ENCODE measurements at regions not wholly inside any gene's neighbourhood (a gene's known extent, or its start where the extent isn't known, plus 50 kb on each side); places are given as distances from the start of the nearest gene placed in this dataset.
"Not testable (repeated sequence)": the region's sequence is repeated elsewhere in the genome, so short reads cannot be mapped to it uniquely, and the experiment has no call there.

- POLR2A ChIA-PET = no interaction called here
- Mint-ChIP-seq H3K9me3 (peaks cover 16% of the 10 kb centered on the region), H3K27me3 (no peaks in the 10 kb centered on the region), H3K4me1 (no peaks in the 10 kb centered on the region), H3K36me3 (no peaks in the 10 kb centered on the region), H3K4me3 (no peak overlapping the region), H3K27ac (no peak overlapping the region)
- DNase-seq (no peak), ATAC-seq (ENCODE audit: low read depth) (no peak)
Observed at GRCh38 chr6:67814262-67814661, 820.8 kb upstream of the ADGRB3 start.

- Mint-ChIP-seq H3K9me3 (peaks cover 18% of the 10 kb centered on the region), H3K4me3 (no peak overlapping the region), H3K27me3 (no peaks in the 10 kb centered on the region), H3K36me3 (no peaks in the 10 kb centered on the region), H3K27ac (no peak overlapping the region), H3K4me1 (no peaks in the 10 kb centered on the region)
- POLR2A ChIA-PET = no interaction called here
- ATAC-seq (ENCODE audit: low read depth) (no peak), DNase-seq (no peak)
Observed at GRCh38 chr6:67812693-67813092, 822.4 kb upstream of the ADGRB3 start.

- DNase-seq = no peak
- H3K9me3 Mint-ChIP-seq = peaks cover 18% of the 10 kb centered on the region
- POLR2A ChIA-PET = no interaction called here
Observed at GRCh38 chr6:67812125-67812524, 823.0 kb upstream of the ADGRB3 start.

GRCh38 chr6:67811239-67812037 lies 823.6 kb upstream of the ADGRB3 start:
- Mint-ChIP-seq H3K27me3 (no peaks in the 10 kb centered on the region), H3K27ac (no peak overlapping the region), H3K36me3 (no peaks in the 10 kb centered on the region), H3K9me3 (peaks cover 18% of the 10 kb centered on the region), H3K4me1 (no peaks in the 10 kb centered on the region), H3K4me3 (no peak overlapping the region)
- DNase-seq (no peak), ATAC-seq (ENCODE audit: low read depth) (no peak)
- POLR2A ChIA-PET = no interaction called here

More at GRCh38 chr6:67812125-67812524, 823.0 kb upstream of the ADGRB3 start:
- Mint-ChIP-seq H3K27me3 (no peaks in the 10 kb centered on the region), H3K4me1 (no peaks in the 10 kb centered on the region), H3K36me3 (no peaks in the 10 kb centered on the region), H3K4me3 (no peak overlapping the region), H3K27ac (no peak overlapping the region)
- no peak for ATAC-seq (ENCODE audit: low read depth)

- peaks cover 13% of the 10 kb centered on the region for H3K9me3 Mint-ChIP-seq
- H3K4me3 Mint-ChIP-seq; ATAC-seq (ENCODE audit: low read depth); H3K4me1 Mint-ChIP-seq; H3K27ac Mint-ChIP-seq; DNase-seq; POLR2A ChIA-PET; H3K36me3 Mint-ChIP-seq; H3K27me3 Mint-ChIP-seq: not testable (repeated sequence)
Observed at GRCh38 chr6:67804808-67805207, 830.3 kb upstream of the ADGRB3 start.

- Mint-ChIP-seq H3K9me3 (peaks cover 13% of the 10 kb centered on the region), H3K27ac (no peak overlapping the region)
- ATAC-seq (ENCODE audit: low read depth) = no peak
Observed at GRCh38 chr6:67802771-67803170, 832.3 kb upstream of the ADGRB3 start.

GRCh38 chr6:67792996-67793395 lies 842.1 kb upstream of the ADGRB3 start:
- POLR2A ChIA-PET = no interaction called here
- H3K27ac Mint-ChIP-seq = no peak overlapping the region
- no peaks in the 10 kb centered on the region for H3K9me3 Mint-ChIP-seq
- H3K4me1 Mint-ChIP-seq = no peaks in the 10 kb centered on the region
- H3K4me3 Mint-ChIP-seq = no peak overlapping the region
- ATAC-seq (ENCODE audit: low read depth) = no peak
- H3K36me3 Mint-ChIP-seq = no peaks in the 10 kb centered on the region
- DNase-seq = no peak
- H3K27me3 Mint-ChIP-seq = no peaks in the 10 kb centered on the region

More at GRCh38 chr6:67802771-67803170, 832.3 kb upstream of the ADGRB3 start:
- no peak for DNase-seq
- Mint-ChIP-seq H3K4me1 (no peaks in the 10 kb centered on the region), H3K27me3 (no peaks in the 10 kb centered on the region), H3K36me3 (no peaks in the 10 kb centered on the region), H3K4me3 (no peak overlapping the region)
- POLR2A ChIA-PET = no interaction called here

GRCh38 chr6:67790569-67790968 lies 844.5 kb upstream of the ADGRB3 start:
- ATAC-seq (ENCODE audit: low read depth) (no peak), DNase-seq (no peak)
- no peaks in the 10 kb centered on the region for H3K36me3 Mint-ChIP-seq
- H3K27me3 Mint-ChIP-seq = no peaks in the 10 kb centered on the region
- H3K4me3 Mint-ChIP-seq = no peak overlapping the region
- peaks cover 2% of the 10 kb centered on the region for H3K9me3 Mint-ChIP-seq
- H3K4me1 Mint-ChIP-seq = no peaks in the 10 kb centered on the region
- POLR2A ChIA-PET = no interaction called here
- no peak overlapping the region for H3K27ac Mint-ChIP-seq

- H3K27ac Mint-ChIP-seq; H3K4me3 Mint-ChIP-seq; H3K4me1 Mint-ChIP-seq; ATAC-seq (ENCODE audit: low read depth); H3K36me3 Mint-ChIP-seq; H3K27me3 Mint-ChIP-seq; H3K9me3 Mint-ChIP-seq; DNase-seq; POLR2A ChIA-PET: not testable (repeated sequence)
Observed at GRCh38 chr6:67787119-67787518, 848.0 kb upstream of the ADGRB3 start.

GRCh38 chr6:67779876-67780275 lies 855.2 kb upstream of the ADGRB3 start:
- H3K36me3 Mint-ChIP-seq = no peaks in the 10 kb centered on the region
- H3K27me3 Mint-ChIP-seq = no peaks in the 10 kb centered on the region
- ATAC-seq (ENCODE audit: low read depth) (no peak), DNase-seq (no peak)
- no peak overlapping the region for H3K27ac Mint-ChIP-seq
- H3K4me3 Mint-ChIP-seq = no peak overlapping the region
- POLR2A ChIA-PET = no interaction called here
- no peaks in the 10 kb centered on the region for H3K9me3 Mint-ChIP-seq
- no peaks in the 10 kb centered on the region for H3K4me1 Mint-ChIP-seq

GRCh38 chr6:67775333-67775732 lies 859.7 kb upstream of the ADGRB3 start:
- Mint-ChIP-seq H3K27me3 (no peaks in the 10 kb centered on the region), H3K4me1 (no peaks in the 10 kb centered on the region), H3K4me3 (no peak overlapping the region), H3K9me3 (no peaks in the 10 kb centered on the region), H3K36me3 (no peaks in the 10 kb centered on the region), H3K27ac (no peak overlapping the region)
- DNase-seq (no peak), ATAC-seq (ENCODE audit: low read depth) (no peak)
- POLR2A ChIA-PET = no interaction called here

GRCh38 chr6:67768972-67769371 lies 866.1 kb upstream of the ADGRB3 start:
- POLR2A ChIA-PET = no interaction called here
- Mint-ChIP-seq H3K9me3 (peaks cover 2% of the 10 kb centered on the region), H3K4me3 (no peak overlapping the region), H3K4me1 (no peaks in the 10 kb centered on the region), H3K27me3 (no peaks in the 10 kb centered on the region), H3K36me3 (no peaks in the 10 kb centered on the region), H3K27ac (no peak overlapping the region)
- no peak for DNase-seq
- no peak for ATAC-seq (ENCODE audit: low read depth)

GRCh38 chr6:67767046-67767822 lies 867.8 kb upstream of the ADGRB3 start:
- POLR2A ChIA-PET; H3K9me3 Mint-ChIP-seq; DNase-seq; H3K4me1 Mint-ChIP-seq; H3K36me3 Mint-ChIP-seq; H3K4me3 Mint-ChIP-seq; H3K27me3 Mint-ChIP-seq; ATAC-seq (ENCODE audit: low read depth); H3K27ac Mint-ChIP-seq: not testable (repeated sequence)

- no peak for DNase-seq
- Mint-ChIP-seq H3K36me3 (no peaks in the 10 kb centered on the region), H3K27ac (no peak overlapping the region), H3K9me3 (peaks cover 2% of the 10 kb centered on the region), H3K27me3 (no peaks in the 10 kb centered on the region), H3K4me1 (no peaks in the 10 kb centered on the region), H3K4me3 (no peak overlapping the region)
- ATAC-seq (ENCODE audit: low read depth) = no peak
- POLR2A ChIA-PET = no interaction called here
Observed at GRCh38 chr6:67766057-67766456, 869.0 kb upstream of the ADGRB3 start.
